Psoas muscle (tissue), 7 donors: ENCODE measurements at regions not wholly inside any gene's neighbourhood (a gene's known extent, or its start where the extent isn't known, plus 50 kb on each side); places are given as distances from the start of the nearest gene placed in this dataset.

Experiments used
- ATAC-seq, 4 donors: fragments of 200-7000 bp; cut with Tn5 transposase; one replicate each; pipeline ENCODE4 v1.9.1; 2020; ENCODE audit warnings: moderate library complexity in 3 of 4, mild to moderate bottlenecking in 2 of 4
- DNase-seq, 2 donors: peaks; one replicate each; pipeline ENCODE4 v3.0.0-alpha.2; 2020
- H3K27ac ChIP-seq: fragments of 200-600 bp; one replicate; pipeline ENCODE4 v1.8.0; 2022
- H3K27me3 ChIP-seq, 3 donors: fragments of 200-600 bp in 1 of 3; one replicate each; pipeline versions ENCODE4 v1.6.1 to v1.8.0; 2013 to 2022; ENCODE audit warnings: low read length in 2 of 3, mild to moderate bottlenecking in 2 of 3, moderate library complexity in 1 of 3; ENCODE audit not compliant: insufficient read depth in 3 of 3
- H3K36me3 ChIP-seq, 2 donors: fragments of 200-600 bp in 1 of 2; one replicate each; pipeline versions ENCODE4 v1.6.1 to v1.8.0; 2013 to 2022; ENCODE audit warnings: low read depth in 1 of 2, mild to moderate bottlenecking in 1 of 2, moderate library complexity in 1 of 2; ENCODE audit not compliant: insufficient read depth in 1 of 2
- H3K4me1 ChIP-seq: fragments of 200-600 bp; one replicate; pipeline ENCODE4 v1.8.0; 2022
- H3K4me3 ChIP-seq: fragments of 200-600 bp; one replicate; pipeline ENCODE4 v1.8.0; 2022; ENCODE audit warnings: mild to moderate bottlenecking
- H3K9me3 ChIP-seq: fragments of 200-600 bp; one replicate; pipeline ENCODE4 v1.8.0; 2022
- WGBS, 3 donors: extraction: QIAGEN DNeasy Blood & Tissue Kit; methylation state at CpG; one replicate each; pipeline versions ENCODE4 v1.1.6 to v1.1.7; 2013; 5-methylcytosine and 5-hydroxymethylcytosine counted together
- intact Hi-C, 2 donors: fragments of 100-400 bp; cut with DNase I; formaldehyde crosslinking; loops; one replicate each; pipeline versions ENCODE4 v1.11.0 to v1.14.2; 2022
- TF ChIP-seq, protein P1 (sequence below): fragments of 200-600 bp; IDR thresholded peaks from one replicate; pipeline ENCODE4 v1.8.0; 2022; ENCODE audit warnings: antibody characterized with exemption
- donor health status: healthy with polysubstance abuse.
- donor health status: DM: no; HTN: no; CAD: no; lungs with moderate emphysema.
- donor health status: Bipolar disorder and iron deficiency.
- donor health status: healthy.
- donor health status: DM: yes; HTN: yes; CAD: no.
- donor health status: DM: no; HTN: no; CAD: no.
- donor health status: DM: yes; HTN: yes; CAD: no.

DNA sequence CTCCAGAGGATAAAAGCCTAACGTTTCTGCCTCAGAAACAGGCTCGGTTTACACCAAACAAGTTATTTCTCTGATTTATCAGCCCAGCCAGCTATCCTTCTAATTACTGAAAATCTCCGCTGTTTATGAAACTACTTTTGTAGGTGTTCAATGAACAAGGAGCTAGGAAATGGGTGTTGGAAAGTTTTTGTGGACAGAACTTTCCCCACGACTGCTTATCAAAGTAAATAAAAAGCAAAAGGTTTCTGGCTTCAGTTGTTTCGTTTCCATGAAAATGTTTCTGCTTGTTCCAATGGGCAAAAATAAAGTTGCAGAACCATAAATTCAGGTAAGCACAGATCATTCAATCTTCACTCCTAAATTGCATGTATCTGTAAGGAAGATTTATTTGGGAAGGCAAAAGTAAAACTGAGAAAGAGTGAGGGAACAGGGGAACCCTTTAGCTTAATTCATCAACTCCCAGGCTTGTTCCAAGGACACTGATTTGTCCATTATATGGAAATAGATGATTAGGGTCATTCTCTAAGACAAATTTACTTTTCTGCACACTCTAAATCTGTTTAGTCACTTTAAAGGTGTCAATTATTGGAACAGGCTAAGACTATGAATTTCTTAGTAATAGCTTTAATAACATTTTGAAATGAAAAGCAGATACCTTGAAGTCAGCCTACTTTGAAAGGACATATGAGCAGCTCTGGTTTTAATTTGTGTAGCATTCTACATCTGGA is 175.9 kb upstream of the CDKN3 start:
- intact Hi-C loops = no loop called here
- H3K4me1 ChIP-seq = no peaks in the 10 kb centered on the region
- H3K27me3 ChIP-seq = peaks cover 0 to 17% (median 3%) of the 10 kb centered on the region in 3 donors
- 15 to 23% (median 19%) methylated on average over 5 of the region's 5 CpGs for WGBS, 3 donors
- no peak overlapping the region for H3K27ac ChIP-seq
- TF ChIP-seq, protein P1, sequence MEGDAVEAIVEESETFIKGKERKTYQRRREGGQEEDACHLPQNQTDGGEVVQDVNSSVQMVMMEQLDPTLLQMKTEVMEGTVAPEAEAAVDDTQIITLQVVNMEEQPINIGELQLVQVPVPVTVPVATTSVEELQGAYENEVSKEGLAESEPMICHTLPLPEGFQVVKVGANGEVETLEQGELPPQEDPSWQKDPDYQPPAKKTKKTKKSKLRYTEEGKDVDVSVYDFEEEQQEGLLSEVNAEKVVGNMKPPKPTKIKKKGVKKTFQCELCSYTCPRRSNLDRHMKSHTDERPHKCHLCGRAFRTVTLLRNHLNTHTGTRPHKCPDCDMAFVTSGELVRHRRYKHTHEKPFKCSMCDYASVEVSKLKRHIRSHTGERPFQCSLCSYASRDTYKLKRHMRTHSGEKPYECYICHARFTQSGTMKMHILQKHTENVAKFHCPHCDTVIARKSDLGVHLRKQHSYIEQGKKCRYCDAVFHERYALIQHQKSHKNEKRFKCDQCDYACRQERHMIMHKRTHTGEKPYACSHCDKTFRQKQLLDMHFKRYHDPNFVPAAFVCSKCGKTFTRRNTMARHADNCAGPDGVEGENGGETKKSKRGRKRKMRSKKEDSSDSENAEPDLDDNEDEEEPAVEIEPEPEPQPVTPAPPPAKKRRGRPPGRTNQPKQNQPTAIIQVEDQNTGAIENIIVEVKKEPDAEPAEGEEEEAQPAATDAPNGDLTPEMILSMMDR = no peak
- ATAC-seq = no peak
- H3K9me3 ChIP-seq = no peaks in the 10 kb centered on the region
- peak overlapping the region; percentile 44 for H3K4me3 ChIP-seq
- no peaks in the 10 kb centered on the region for H3K36me3 ChIP-seq
- DNase-seq = no peak

- Histone ChIP-seq H3K36me3 (no peaks in the 10 kb centered on the region), H3K9me3 (no peaks in the 10 kb centered on the region), H3K4me1 (no peaks in the 10 kb centered on the region), H3K27me3 (peaks cover 0 to 17% (median 3%) of the 10 kb centered on the region in 3 donors), H3K27ac (no peak overlapping the region), H3K4me3 (no peak overlapping the region)
- DNase-seq (no peak), ATAC-seq (no peak)
- 80 to 82% (median 82%) methylated on average over 3 of the region's 3 CpGs for WGBS, 3 donors
- TF ChIP-seq, protein P1 = no peak
- intact Hi-C loops = no loop called here
Measured at GRCh38 chr14:54221432-54221803, 175.4 kb upstream of the CDKN3 start.

DNA sequence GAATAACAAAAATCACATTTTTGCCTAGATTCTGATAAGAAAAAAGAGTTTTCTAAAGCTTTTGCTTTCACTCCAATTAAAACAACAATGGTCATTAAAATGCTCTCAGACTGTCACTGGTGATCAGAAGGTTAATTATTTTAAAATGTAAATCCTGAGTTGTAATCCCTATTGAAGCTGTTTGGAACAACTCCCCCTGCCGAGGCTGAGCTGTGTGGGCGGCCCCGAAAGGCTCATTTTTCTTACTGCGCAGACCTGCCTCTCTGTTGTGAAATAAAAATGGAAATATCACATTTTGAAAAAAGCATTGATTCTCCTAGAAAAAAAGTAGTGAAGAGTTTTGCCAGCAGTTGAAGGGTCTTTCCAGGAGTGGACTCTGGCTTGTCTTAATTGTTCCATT is 174.8 kb upstream of the CDKN3 start:
- Histone ChIP-seq H3K9me3 (no peaks in the 10 kb centered on the region), H3K27me3 (peaks cover 0 to 17% (median 3%) of the 10 kb centered on the region in 3 donors), H3K4me1 (no peaks in the 10 kb centered on the region), H3K4me3 (no peak overlapping the region), H3K27ac (no peak overlapping the region), H3K36me3 (no peaks in the 10 kb centered on the region)
- intact Hi-C loops = no loop called here
- ATAC-seq (no peak), DNase-seq (no peak)
- TF ChIP-seq, protein P1 = no peak
- WGBS, 3 donors = 75 to 81% (median 80%) methylated on average over 4 of the region's 4 CpGs

GRCh38 chr14:54223831-54224402 is 172.9 kb upstream of the CDKN3 start:
- Histone ChIP-seq H3K4me1 (no peaks in the 10 kb centered on the region), H3K27me3 (peaks cover 0 to 15% (median 3%) of the 10 kb centered on the region in 3 donors), H3K4me3 (no peak overlapping the region), H3K27ac (no peak overlapping the region), H3K36me3 (no peaks in the 10 kb centered on the region), H3K9me3 (no peaks in the 10 kb centered on the region)
- DNase-seq (no peak), ATAC-seq (no peak)
- TF ChIP-seq, protein P1 = no peak
- intact Hi-C loops = no loop called here
- 80 to 87% (median 82%) methylated on average over 5 of the region's 5 CpGs for WGBS, 3 donors
